ENCODE measurements at regions not wholly inside any gene's neighbourhood (a gene's known extent, or its start where the extent isn't known, plus 50 kb on each side); places are given as distances from the start of the nearest gene placed in this dataset.

DNA sequence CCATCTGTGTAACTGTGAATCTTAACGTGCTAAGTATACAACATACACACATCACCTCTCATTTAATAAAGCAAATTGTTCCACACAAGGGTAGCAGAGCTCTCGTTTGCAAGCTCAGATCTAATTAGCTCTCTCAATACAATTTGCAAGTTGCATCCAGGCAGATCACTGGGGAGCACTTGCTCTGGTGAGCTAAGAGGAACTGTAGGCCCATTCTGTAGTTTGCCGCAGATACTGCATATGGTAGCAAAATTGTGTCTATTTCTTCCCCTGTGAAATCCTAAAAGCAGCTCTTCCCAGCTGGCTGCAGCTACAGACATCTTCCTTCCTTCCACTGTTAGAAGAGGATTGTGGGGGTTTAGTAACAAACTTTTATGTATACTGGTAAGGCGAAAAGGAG, 288.7 kb upstream of the ADAMTS9 start:
- intact Hi-C loops (cut with DNase I) = no loop called here
- DNase-seq (ENCODE audit: low spot score) = no peak

DNA sequence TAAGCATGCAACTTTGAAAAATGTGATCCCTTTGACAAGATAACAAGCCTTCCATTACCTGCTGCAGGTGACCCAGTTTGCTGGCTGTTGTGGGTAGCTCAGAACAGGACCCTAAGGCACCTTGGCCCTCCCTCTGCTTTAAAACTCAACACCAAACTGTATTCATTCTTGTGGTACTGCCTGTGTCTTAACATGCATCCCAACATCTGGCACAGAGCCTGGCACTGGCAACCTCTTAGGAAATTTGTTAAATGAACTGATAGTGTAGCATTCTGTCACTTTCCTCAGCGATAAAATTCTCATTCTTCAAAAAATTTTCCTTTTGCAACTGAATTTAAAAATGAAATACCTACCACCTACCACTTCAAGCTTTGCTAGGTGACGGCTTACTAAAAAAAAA, 287.3 kb upstream of the ADAMTS9 start:
- intact Hi-C loops (cut with DNase I) = no loop called here
- DNase-seq (ENCODE audit: low spot score) = no peak

DNA sequence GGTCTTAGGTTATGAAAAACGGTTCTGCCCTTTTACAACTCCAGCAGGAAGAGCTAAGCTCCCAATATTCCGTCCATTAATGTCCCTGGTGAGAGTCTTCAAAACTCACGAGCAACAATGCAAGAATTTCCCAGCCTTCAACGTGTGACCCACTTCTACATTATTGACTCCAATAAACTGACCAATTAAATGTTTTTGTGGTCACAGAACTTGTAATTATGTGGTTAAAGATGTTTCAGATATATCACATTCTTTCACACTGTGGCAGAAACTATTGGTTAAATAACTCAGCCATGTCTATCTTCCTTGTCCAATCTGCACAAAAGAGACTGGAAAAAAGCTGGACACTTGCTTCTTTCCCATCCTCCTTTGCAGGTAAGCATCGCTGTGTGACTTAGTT, 286.6 kb upstream of the ADAMTS9 start:
- intact Hi-C loops (cut with DNase I) = no loop called here

DNA sequence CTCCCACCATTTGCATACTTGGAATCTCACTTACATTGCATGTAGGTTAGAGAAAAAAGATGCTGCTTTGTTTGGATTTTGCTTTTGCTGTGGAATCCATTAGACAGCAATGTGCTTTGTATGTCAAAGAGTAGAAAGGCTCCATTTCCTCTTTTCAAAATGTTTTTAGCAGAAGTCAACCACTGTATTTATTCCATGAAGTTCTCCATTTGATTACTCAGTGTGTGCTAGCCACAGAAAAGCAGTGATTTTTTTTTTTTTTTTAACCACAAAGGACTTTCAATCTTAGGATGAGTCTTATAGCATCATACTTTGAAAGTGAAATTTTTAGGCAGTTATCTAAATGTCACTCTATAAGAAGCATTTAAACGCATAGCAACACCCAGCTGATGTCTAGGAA, 285.0 kb upstream of the ADAMTS9 start:
- DNase-seq (ENCODE audit: low spot score) = no peak

More for the DNA sequence above, 286.6 kb upstream of the ADAMTS9 start:
- no peak for DNase-seq (ENCODE audit: low spot score)

DNA sequence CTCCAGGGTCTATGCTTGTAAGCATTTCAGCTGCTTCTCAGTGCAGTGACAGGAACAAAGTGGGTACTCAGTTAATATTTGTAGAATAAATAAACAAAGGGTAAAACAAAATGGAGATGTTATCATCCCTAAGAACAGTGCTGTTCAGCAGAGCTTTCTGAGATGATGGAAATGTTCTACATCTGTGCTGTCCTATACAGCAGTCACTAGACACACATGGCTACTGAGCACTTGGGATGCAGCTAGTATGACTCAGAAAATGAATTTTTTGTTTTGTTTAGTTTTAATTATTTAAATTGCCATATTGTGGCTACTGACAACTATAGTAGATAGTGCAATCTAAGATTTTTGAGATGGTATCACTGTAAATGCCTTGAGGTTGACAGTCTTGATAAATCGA, 283.8 kb upstream of the ADAMTS9 start:
- intact Hi-C loops (cut with DNase I) = no loop called here

More for the DNA sequence above, 285.0 kb upstream of the ADAMTS9 start:
- intact Hi-C loops (cut with DNase I) = no loop called here

DNA sequence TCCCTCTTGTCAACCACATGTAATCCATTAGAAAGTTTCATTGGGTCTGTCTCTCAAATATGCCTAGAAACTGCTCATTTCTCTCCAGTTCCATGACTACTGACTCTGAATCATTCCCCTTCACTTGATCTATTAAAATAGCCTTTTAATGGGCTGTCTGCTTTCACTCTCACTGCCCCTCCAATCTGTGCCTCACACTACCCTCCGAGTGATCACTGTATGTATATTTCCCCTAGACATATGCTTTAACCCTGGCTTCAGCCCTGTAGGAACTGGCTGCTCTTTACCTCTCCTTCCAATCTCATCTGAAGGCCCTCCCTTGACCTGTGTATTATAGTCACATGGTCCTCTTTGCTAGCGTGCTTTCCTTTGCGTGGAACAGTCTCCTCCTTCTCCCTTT, 282.8 kb upstream of the ADAMTS9 start:
- no peak for DNase-seq (ENCODE audit: low spot score)
- intact Hi-C loops (cut with DNase I) = no loop called here

More for the DNA sequence above, 283.8 kb upstream of the ADAMTS9 start:
- DNase-seq (ENCODE audit: low spot score) = no peak

DNA sequence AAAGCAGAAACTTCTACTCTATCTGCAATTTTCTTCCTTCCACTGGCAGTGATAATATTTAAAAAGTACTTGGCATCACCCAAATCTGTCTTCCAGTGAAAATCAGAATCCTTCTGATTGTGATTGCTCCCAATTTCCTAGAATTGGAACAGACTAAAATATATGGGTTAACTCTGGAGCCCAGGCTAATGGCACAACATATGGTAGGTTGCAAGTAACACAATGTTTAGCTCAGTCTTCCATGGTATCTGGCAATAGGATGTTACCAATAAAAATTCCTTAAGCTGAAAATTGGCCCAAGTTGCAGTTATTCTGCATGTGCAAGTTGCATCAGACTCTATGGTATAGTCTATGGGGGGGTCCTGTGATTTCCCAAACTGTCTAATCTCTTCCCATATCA, 273.5 kb upstream of the ADAMTS9 start:
- no peak for DNase-seq (ENCODE audit: low spot score)
- intact Hi-C loops (cut with DNase I) = no loop called here

DNA sequence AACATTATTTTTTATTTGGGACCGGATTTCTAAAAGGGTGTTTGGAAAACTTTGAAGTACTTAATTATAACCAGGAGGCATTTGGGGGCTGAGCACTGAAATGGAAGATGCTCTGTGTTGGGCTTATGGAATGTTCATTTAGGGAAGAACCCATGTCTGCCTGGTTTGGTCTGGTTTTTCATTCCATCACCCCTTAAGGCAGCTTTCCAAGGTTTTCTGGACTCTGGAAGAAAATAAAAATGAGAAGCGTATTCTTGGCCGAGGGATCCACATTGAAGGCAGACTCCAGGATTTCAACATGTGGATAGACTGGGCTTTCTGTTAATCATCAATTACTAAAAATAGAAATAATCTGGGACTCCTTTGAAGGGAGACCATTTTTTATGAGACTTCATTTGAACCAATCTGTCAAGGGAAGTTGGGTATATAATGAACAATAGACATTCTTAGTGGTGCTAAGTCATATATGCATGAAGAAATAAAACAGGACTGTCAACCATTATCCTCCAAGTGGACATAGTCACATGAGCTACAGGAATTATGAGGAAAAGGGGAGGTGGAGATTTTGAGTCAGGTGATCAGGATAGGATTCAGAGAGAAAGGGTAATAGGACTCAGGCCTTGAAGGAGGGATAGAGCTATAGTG, 270.5 kb upstream of the ADAMTS9 start:
- no peak for DNase-seq (ENCODE audit: low spot score)
- intact Hi-C loops (cut with DNase I) = no loop called here

DNA sequence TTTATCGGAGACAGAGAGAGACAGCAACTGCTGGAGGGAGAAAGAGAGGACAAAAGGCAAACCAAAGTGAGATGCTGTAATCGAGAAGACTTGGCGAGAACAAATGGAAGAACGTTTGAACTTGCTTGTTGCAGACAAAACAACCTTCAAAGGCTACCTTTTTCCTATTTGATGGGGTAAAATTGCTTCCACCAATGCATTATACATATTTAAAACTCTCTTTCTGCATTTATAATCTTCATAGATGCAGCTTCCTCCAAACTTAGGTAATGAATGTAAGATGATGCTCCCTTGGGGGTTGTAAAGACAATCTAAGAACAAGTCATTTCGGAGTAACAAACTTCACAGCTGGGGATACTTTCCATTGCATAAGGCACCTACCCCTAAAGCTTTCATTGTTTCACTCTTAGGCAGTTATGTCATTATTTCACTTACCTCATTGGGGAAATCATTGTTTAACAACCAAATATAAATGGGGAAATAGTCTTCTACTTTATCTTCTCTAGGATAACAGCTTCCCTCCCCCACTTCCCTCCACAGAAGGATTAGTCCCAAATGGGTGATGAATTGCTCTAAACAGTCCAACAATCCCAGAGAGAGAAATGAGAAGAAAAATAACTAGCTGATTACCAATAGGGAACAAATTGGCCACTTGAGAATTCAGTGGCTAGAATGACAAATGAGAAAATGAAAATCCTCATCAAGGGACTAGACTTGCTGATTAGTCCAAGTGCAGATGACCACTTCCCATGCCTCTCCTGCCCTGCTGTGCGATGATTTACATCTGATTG, 269.8 kb upstream of the ADAMTS9 start:
- no peak for DNase-seq (ENCODE audit: low spot score)
- intact Hi-C loops (cut with DNase I) = no loop called here

DNA sequence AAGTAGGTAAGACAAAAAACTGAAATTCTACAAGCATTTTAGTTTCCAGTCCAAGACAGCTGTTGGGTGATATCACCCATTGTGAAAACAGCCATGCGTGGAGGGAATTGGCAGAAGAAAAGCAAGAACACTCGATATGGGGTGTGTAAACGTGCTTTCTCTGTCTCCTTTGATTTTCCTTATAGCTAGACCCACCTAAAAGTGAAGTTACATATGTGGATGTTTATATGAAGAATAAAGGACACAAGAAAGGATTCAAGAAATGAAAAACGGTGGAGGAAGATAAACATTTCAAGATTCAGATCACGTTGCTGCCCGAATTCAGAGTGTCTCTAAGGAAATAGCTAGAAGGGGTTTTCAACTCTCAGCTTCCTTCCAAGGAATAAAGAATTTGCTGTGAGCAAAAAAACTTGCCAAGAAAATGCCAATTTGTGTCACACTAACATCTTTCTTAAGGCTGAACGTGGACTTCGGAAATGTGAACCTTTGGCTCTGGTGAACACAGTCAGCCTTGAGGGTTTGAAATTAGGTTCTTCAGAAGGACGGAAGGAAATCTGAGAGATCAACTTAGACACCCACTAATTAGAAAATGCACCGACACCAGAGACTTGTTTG, 269.0 kb upstream of the ADAMTS9 start:
- intact Hi-C loops (cut with DNase I) = no loop called here
- no peak for DNase-seq (ENCODE audit: low spot score)

DNA sequence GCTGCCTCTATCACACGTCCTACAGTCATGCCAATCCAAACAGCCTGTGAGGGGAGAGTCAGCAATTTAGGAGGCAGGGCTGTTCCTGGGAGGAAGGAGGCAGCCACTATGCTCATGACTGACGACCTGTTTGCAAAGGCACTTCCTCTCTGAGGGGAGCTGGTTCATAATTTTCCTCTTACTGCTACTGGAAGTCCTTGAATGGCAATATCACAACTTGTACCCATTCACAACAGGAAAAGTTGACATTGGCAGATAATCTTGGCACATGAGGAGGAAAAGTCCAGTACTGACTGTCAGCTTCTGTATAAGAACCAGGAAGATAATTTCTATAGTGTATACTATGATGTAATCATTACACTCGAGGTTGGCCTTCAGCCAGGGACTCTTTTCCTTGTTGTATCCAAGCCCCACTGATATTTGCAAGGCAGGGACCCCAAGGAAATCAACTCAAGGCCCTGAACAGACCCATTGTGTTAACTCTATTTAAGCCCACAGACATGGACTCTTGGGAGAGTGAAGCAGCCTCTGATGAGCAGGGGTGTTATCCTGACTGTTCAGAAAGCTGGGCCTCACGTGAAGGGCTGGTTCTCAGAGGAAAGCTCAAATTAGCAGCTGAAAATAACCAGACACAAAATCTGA, 267.3 kb upstream of the ADAMTS9 start:
- DNase-seq (ENCODE audit: low spot score) = no peak
- intact Hi-C loops (cut with DNase I) = no loop called here

DNA sequence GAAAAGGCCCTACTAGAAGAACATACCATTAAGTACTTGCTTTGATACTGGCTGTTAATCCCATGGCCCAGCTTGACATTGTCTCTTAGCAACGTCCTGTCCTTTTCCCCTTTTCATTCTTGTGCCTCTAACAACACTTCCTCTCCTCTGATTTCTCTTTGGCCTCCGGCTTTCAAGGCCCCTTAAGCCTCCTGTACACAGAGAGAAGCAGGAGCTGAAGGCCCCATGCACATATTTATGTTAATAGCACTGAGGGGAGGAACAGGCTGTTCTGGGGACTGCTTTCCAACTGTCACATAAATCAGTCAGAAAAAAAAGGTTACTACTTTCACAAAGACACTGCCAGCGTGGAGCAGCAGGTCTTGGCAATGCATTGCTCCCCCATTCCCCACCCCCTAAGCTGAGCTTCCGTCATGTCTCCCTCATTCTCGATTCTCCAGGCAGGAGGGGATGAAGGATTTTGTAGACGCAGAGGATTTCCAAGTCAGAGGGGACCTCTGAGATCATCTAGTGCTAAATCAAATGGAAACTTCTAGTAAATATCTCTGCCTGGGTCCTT, 257.4 kb upstream of the ADAMTS9 start:
- intact Hi-C loops (cut with DNase I) = no loop called here

DNA sequence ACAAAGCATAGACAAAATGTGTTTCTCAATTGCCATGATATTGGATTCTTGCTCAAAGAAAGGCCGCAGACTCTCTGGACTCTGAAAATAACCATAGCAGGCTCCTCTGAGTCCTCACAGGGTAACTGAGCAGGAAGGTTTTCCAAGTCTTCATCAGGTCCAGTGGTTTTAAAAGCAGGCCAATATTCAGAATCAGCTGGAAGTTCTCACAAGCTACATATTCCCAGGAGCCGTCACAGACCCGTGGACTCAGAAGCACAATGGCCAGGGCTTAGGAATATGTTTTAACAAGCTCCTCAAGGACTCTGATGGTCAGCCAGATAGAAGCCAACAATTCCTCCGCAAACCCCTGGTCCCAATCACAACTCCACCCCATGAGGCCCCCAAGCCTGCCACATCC, 256.1 kb upstream of the ADAMTS9 start:
- intact Hi-C loops (cut with DNase I) = no loop called here
- DNase-seq (ENCODE audit: low spot score) = no peak

More for the DNA sequence above, 257.4 kb upstream of the ADAMTS9 start:
- DNase-seq (ENCODE audit: low spot score) = no peak

DNA sequence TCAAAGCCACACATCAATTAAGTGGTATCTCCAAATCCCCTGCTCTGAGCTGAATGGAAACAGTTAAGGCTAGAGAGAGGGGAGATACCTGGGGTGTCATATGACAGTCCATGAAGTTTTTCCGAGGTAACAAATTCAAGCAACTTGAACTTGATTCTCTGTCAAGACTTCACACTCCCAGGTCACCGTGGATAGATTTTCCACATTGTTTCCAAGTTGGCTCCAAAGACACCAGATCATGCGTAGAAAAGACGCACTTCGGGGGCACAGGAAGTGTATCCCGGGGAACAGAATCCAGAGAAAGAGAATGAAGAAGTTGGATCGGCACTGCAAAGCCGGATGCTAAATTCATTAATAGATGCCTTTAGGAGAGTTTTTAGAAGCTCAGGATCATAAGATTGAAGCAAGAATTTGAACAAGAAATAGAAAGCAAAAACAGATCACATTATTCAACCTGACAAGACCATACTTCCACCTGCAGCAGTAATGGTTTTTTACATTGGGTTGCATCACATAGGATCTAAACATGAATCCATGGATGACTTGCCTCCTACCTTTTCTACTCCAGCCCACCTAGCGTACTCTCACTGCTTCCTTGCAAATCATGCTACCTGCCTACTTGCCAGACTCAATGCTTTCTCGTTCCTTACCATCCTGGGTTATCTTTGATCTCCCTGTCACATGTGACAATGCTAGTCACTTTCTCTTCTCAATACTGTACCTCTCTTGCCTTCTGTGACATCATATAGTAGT, 253.0 kb upstream of the ADAMTS9 start:
- intact Hi-C loops (cut with DNase I) = no loop called here
- no peak for DNase-seq (ENCODE audit: low spot score)

DNA sequence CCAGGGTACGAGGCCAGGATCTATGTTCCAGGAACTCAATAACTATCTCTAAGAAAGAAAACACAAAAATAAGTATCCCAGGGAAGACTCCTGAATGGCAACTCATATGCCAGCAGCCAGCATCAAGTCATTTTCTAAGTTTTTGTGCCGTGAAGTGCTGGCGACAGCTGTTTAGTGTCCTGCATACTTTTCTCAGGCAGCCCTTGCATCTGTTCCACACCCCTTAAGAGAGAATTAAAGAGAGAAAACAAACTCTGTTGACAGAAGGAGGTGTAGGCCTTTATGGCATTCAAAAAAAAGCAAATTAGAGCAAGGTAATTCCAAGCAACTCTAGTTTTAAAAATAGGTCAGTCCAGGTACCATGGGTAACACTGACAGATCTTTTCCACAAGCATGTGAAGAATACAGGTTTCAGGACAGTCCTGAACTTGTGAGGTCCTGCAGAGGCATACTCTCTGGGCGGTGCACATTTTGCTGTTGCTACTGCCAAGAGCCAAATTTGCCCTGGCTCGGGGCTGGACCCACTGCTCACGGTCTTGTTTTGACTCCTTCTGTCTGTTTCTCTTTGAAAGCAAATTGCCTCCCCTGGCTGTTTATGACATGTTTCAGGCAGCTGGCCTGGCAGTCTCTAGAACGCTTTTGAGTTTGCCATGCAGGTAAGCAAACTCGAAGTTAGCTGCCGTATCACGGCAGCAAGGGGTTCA, 252.1 kb upstream of the ADAMTS9 start:
- DNase-seq (ENCODE audit: low spot score) = no peak
- intact Hi-C loops (cut with DNase I) = no loop called here

DNA sequence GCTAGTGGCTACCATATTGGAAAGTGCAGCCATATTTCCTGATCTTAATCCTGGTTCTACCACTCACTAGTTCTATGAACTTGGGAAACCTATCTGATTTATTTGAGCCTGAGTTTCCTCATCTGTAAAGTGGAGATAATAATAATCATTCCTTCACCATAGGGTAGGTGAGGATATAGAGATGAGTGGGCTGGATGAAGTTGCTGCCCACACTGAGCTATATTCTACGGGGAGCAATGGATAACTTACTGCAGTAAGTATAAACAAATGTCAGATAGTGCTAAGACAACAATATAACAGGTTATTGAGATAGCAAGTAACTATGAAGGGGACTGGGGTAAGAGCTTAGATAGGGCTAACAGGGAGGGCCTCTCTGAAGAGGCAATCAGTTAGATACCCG, 251.5 kb upstream of the ADAMTS9 start:
- intact Hi-C loops (cut with DNase I) = no loop called here
- DNase-seq (ENCODE audit: low spot score) = no peak

DNA sequence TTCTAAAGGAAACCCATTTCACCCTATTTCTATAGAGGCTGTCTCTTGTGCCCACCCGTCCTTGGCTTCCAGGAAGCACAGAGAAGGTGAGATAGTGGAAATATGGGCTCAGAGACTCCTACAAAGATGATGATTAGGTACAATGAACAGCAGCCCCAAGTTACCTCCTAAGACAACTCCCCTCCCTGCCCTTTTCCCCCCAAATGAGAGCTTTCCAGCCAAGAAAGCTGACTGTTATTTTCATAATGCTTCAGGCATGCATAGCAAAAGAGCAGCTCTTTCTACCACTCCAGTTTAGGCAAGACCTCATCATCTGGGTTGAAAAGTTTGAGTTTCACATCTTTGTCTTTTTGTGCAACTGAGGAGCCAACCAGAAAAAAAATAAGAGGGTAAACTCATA, 248.8 kb upstream of the ADAMTS9 start:
- DNase-seq (ENCODE audit: low spot score) = no peak
- intact Hi-C loops (cut with DNase I) = no loop called here

DNA sequence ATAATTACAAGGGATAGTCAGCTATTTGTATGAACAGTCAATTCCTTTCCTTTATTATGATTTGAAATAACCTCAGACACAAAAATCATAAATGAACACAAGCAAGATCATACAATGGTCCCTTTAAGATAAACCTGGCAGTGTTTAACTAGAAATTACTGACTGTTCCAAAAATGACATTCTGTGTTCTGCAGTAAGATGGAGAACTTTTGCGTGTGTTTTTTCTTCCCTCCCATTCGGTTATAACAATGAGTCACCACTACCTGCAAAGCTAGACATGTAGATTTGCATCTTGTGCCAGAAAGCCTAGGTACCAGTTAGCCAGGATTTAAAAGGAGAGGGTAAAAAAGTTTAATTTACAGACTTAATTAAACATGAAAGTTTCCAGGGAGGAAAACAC, 248.2 kb upstream of the ADAMTS9 start:
- intact Hi-C loops (cut with DNase I) = no loop called here
- no peak for DNase-seq (ENCODE audit: low spot score)
